Left renal pelvis (tissue), 4 donors: ENCODE measurements at regions not wholly inside any gene's neighbourhood (a gene's known extent, or its start where the extent isn't known, plus 50 kb on each side); places are given as distances from the start of the nearest gene placed in this dataset.
"Not testable (repeated sequence)": the region's sequence is repeated elsewhere in the genome, so short reads cannot be mapped to it uniquely, and the experiment has no call there.

ENCODE experiments used
- DNase-seq, 4 donors: peaks; one replicate each; pipeline ENCODE4 v3.0.0-alpha.2; 2013; ENCODE audit warnings: low read depth in 4 of 4, low spot score in 3 of 4

DNA sequence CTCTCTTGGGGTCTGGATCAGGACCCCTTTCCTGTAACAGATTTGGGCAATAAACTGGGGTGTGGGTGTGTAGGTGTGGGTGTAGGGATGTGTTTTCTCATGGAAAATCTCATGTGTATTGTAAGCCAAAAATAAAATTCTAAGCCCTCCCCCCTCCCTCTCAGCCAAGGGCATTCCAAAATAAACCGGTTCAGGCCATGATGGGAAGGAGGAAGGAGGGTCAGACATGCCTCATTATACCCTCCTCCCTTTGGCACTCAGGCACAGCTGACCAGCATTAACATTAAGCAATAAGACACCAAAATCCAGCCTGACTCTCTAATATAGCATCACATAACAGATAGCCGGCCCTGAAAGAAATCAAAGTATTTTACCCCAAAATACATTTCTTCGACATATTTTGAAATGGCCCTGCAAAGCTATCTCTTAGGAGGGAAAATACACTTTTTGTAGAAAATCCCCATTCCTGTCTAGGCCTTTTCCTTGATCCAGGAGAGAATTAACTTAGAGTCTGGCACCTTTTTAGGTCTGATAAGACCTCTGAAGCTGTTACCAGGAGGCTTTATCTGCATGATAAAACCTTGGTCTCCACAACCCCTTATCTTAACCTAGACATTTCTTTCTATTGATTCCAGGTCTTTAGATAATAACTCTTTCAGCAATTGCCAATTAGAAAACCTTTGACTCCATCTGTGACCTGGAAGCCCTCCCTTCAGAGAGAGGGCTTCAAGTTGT is 128.7 kb upstream of the COL5A2 start:
- no peak for DNase-seq

DNA sequence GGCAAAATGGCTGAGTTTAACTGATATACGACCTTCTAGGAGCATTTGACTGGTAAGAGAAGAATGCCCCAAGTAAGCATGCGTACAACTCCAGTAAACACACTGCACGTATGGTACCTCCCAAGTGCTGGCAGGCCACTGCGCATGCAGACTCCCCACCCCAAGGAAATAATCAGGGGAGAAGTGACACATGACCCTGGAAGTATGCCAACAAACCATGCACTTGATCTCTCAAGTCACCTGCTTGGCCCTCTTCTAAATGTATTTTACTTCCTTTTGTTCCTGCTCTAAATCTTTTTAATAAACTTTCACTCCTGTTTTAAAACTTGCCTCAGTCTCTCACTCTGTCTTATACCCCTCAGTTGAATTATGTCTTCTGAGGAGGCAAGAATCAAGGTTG is 129.8 kb upstream of the COL5A2 start:
- no peak for DNase-seq

DNA sequence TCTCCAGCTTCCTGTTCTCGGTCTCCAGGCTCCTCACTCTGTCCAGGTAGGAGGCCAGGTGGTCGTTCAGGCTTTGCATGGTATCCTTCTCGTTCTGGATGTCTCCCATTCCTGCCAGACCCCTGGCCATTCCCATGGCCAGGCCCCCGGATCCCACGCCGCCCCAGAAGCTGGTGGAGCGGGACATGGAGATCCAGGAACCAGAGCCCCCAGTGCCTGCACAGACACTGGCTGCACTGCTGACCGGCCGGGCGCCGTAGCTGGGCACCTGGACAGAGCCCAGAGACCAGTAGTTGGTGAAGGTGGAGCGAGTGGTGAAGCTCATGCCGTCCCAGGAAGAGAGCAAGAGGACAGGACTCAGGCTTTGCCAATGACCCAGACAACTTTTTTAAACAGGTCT is 129.1 kb upstream of the WDR75 start:
- no peak for DNase-seq

- no peak for DNase-seq
Measured at GRCh38 chr2:189312643-189313042, 128.6 kb upstream of the WDR75 start.

GRCh38 chr2:189318761-189319160 is 122.5 kb upstream of the WDR75 start:
- DNase-seq, result no peak

DNA sequence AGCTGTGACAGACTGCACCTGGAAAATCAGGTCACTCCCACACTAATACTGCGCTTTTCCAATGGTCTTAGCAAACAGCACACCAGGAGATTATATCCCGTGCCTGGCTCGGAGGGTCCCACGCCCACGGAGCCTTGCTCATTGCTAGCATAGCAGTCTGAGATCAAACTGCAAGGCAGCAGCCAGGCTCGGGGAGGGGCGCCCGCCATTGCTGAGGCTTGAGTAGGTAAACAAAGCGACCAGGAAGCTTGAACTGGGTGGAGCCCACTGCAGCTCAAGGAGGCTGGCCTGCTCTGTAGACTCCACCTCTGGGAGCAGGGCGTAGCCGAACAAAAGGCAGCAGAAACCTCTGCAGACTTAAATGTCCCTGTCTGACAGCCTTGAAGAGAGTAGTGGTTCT is 121.8 kb upstream of the WDR75 start:
- DNase-seq, result not testable (repeated sequence)

GRCh38 chr2:189327879-189328847 is 113.1 kb upstream of the WDR75 start:
- DNase-seq, result no peak

GRCh38 chr2:189328848-189329245 is 112.4 kb upstream of the WDR75 start:
- no peak for DNase-seq

DNA sequence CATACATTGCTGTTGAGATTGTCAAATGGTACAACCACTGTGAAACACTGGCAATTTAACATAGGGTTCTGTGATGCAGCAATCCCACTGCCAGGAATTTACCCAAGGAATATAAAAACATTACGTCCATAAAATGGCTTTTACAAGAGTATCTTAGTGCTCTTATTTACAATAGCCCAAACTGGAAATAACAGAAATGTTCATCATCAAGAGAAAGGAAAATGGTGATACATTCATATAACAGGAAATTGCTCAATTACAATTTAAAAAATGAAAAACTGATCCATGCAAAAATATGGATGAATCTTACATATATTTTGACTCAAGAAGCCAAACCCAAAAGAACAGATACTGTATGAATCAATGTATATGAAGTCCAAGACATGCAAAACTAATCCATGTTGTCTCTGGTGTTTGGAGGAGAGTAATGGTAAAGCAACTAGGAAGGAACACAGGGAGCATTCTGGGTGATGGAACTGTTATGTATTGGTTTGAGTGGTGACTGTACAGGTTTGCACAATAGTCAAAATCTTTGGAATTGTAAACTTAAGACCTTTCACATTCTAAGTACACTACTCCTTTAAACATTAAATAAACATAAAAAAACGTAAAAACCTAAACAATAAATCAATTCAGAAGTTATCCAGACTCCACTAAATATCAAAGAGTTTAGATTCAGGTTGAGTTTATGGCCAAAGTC is 104.8 kb upstream of the WDR75 start:
- DNase-seq, result no peak

DNA sequence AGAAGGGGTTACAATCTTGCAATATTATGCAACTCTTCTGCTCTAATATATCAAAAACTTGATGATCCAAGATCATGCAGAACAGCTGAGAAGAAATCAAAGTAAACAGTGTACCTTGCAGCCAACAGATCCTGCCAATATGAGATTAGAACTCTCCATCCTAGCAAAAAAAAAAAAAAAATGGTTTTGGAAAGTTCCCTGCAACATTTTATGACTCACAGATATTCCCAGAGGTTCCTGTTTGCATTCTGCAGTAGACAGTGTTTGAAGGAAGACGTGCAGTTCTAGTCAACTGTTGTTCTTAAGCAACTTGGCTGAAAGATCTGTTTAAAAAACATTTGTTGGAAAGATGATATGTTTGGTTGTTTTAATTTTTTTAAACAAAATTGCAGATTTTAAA is 103.6 kb upstream of the WDR75 start:
- DNase-seq, result no peak

DNA sequence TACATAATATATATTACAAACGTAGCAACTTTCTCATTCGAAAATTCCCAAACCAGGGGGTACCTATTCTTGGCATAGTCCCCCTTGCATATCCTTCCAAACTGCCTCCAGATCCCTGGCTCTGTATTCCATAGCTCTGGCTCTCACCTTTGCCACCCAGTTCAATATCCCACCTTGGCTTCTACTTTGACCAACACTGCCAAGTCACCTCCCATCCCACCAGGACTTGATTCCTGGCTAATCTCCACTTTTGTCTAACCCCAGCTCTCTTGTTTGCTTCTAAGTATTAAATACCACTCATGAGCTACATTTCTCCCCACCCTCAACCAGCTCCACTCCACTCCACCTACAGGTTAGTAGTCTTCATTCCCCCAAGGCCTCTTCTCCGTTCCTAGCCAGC is 103.2 kb upstream of the WDR75 start:
- no peak for DNase-seq

DNA sequence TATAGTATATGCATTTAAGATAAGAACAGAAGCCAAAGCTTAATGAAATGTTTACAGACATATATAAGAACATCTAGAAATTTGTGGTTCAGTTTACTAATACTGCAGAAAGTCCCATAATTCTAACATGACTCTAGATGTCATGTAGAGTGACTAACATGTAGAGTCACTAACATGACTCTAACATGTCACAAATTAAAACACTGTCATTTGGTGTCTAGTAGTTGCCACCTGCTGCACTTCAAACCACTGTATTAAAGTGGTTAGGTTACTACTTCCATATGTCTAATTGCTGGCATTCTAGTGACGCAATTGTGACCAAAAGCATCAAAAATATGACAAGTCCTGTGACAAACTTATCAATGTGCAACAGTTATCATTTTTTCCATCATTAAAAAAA is 100.2 kb upstream of the WDR75 start:
- no peak for DNase-seq

DNA sequence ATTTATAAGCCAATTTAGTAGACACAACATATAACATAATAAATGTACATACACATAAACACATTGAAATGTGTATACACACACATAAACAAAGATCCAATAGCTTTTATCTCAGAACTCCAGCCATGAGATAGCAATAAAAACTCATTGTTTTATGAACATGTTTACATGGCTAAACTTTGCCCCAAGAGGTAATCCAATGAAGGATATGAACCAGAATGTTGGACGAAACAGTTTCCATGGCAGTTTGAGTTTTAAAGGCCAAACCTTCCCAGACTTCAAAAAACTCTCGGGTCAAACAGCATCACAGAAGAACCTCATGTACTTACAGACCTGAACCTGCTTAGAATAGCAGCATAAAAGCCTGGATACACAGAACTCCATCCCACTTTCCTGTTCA is 97.2 kb upstream of the WDR75 start:
- DNase-seq, result no peak

GRCh38 chr2:189347540-189347939 is 93.7 kb upstream of the WDR75 start:
- no peak for DNase-seq

DNA sequence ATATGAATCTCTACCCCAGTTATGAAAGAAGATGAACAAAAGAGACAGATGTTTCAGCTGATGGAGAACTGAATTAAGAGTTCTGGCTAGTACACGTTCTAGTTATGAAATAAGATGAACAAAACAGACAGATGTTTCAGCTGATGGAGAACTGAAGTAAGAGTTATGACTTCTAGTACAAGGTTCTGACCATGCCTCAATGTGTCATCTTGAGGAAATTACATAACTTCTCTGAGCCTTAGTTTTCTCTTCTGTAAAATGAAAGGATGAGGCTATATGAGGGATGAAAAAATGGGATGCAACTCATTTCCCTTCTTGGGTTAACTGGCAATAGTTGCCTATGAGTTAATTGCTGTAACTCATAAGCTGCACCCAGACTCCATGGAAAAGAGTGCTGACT is 92.9 kb upstream of the WDR75 start:
- no peak for DNase-seq

DNA sequence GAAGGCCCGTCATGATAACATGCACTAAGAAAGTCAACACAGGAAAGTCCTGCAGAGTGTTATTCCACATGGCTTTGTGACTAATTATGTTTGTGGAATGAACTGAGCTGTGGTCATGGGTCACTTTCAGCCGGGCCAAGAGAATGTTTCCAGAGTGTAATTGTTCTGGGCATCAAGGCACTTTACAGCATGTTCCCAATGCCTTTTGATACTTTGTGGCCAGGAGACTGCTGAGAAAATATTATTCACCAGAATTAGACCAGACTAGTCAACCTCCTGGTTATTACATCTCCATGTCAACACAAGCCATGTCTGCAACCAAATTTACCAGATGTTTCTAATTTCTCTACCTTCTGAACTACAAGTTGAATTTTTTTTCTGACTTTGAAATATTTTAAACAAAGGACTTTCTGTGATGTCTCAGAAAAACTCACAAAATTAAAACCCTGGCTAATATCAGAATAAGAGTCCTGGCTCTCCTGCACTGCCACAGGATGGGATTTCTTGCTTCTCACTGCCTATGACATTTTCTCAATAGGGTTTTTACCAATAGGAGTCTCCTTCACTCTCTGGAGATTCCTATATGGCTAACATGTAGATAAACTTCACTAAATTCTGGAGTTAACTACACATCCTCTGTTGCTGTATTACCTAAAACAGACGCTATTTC is 90.6 kb upstream of the WDR75 start:
- DNase-seq, result no peak

DNA sequence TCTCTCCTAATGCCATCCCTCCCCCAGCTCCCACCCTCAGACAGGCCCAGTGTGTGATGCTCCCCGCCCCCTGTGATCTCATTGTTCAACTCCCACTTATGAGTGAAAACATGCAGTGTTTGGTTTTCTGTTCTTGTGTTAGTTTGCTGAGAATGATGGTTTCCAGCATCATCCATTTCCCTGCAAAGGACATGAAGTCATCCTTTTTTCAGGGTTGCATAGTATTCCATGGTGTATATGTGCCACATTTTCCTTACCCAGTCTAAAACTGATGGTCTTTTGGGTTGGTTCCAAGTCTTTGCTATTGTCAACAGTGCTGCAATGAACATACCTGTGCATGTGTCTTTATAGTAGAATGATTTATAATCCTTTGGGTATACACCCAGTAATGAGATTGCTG is 89.3 kb upstream of the WDR75 start:
- DNase-seq, result not testable (repeated sequence)

DNA sequence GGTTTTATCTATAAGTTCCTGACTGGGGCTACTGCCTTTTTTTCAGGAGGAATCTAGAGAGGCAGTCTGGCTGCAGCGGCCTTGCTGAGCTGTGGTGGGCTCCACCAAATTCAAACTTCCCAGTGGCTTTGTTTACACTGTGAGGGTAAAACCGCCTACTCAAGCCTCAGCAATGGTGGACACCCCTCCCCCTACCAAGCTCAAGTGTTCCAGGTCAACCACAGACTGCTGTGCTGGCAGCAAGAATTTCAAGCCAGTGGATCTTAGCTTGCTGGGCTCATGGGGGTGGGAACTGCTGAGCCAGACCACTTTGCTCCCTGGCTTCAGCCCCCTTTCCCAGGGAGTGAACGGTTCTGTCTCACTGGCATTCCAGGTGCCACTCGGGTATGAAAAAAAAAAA is 83.9 kb upstream of the WDR75 start:
- DNase-seq, result not testable (repeated sequence)

DNA sequence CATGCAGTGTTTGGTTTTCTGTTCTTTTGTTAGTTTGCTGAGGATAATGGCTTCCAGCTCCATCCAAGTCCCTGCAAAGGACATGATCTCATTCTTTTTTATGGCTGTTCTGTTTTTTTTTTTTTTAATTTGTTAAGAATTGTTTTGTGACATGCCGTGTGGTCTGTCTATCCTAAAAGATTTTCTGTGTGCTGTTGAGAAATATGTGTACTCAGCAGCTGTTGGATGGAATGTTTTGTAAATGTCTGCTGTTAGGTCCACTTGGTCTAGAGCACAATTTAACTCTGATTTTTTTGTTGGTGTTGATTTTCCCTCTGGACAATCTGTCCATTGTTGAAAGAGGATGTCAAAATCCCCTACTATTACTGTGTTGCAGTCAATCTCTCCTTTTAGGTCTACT is 80.4 kb upstream of the WDR75 start:
- DNase-seq, result no peak

GRCh38 chr2:189362283-189362682 is 79.0 kb upstream of the WDR75 start:
- no peak for DNase-seq

DNA sequence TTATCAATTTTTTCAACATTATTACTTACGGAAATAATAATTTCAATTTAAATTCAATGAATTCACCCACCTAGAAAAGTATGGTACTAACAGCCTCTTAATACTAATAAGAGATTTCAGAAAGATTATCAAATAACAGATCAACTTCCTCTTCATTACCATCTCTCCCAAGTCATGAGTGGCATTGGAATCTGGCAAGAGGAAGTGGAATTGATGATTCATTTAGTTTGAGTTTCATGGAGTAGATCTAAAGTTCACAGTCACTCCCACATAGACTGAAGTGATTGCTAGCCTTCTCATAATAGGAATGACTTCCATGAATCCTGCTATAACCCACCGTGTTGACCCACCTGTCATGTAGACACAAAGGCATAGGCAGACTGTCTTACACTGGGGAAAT is 77.7 kb upstream of the WDR75 start:
- no peak for DNase-seq
